Heart left ventricle (tissue), 16 donors: ENCODE measurements at regions not wholly inside any gene's neighbourhood (a gene's known extent, or its start where the extent isn't known, plus 50 kb on each side); places are given as distances from the start of the nearest gene placed in this dataset.

Source experiments
- ATAC-seq, 4 donors: fragments of 200-7000 bp; cut with Tn5 transposase; one replicate each; pipeline ENCODE4 v1.9.1; 2020 to 2022; ENCODE audit warnings: moderate library complexity in 4 of 4, mild to moderate bottlenecking in 3 of 4, moderate number of reproducible peaks in 1 of 4
- DNase-seq, 5 donors: peaks; one replicate each; pipeline ENCODE4 v3.0.0-alpha.2; 2020
- H3K27ac ChIP-seq, 12 donors: fragments of 200-600 bp; sonication (generic) in 4 of 12; one replicate each; pipeline versions ENCODE4 v1.5.0 to v1.8.0; 2016 to 2022; ENCODE audit warnings: mild to moderate bottlenecking in 2 of 12
- H3K27me3 ChIP-seq, 9 donors: fragments of 200-600 bp; sonication (generic) in 2 of 9; one replicate each; pipeline versions ENCODE4 v1.5.1 to v1.8.0; 2016 to 2022; ENCODE audit warnings: mild to moderate bottlenecking in 3 of 9
- H3K36me3 ChIP-seq, 9 donors: fragments of 200-600 bp; sonication (generic) in 2 of 9; one replicate each; pipeline versions ENCODE4 v1.5.0 to v1.8.0; 2018 to 2022; ENCODE audit warnings: mild to moderate bottlenecking in 2 of 9
- H3K4me1 ChIP-seq, 12 donors: fragments of 200-600 bp; sonication (generic) in 4 of 12; one replicate each; pipeline versions ENCODE4 v1.5.0 to v1.8.0; 2016 to 2022; ENCODE audit warnings: mild to moderate bottlenecking in 3 of 12
- H3K4me3 ChIP-seq, 12 donors: fragments of 200-600 bp; sonication (generic) in 4 of 12; one replicate each; pipeline versions ENCODE4 v1.5.0 to v1.8.0; 2017 to 2022; ENCODE audit warnings: mild to moderate bottlenecking in 9 of 12, moderate library complexity in 4 of 12
- H3K9me3 ChIP-seq, 12 donors: fragments of 200-600 bp; sonication (generic) in 4 of 12; one replicate each; pipeline versions ENCODE4 v1.5.0 to v1.8.0; 2016 to 2022; ENCODE audit warnings: mild to moderate bottlenecking in 1 of 12
- CTCF ChIP-seq, 12 donors: fragments of 200-600 bp; sonication (generic) in 4 of 12; IDR thresholded peaks; one replicate each; pipeline versions ENCODE4 v1.5.0 to v1.8.0; 2018 to 2022; ENCODE audit warnings: antibody characterized with exemption in 12 of 12, mild to moderate bottlenecking in 5 of 12
- POLR2A ChIP-seq, 2 donors: fragments of 450-650 bp; IDR thresholded peaks; one replicate each; pipeline ENCODE4 v1.6.1; 2017; ENCODE audit warnings: antibody characterized with exemption in 2 of 2, mild to moderate bottlenecking in 2 of 2, moderate library complexity in 2 of 2
- WGBS, 4 donors: extraction: QIAGEN DNeasy Blood & Tissue Kit in 2 of 4; methylation state at CpG; one replicate each; pipeline versions ENCODE4 v1.1.5 to v1.1.7; 2013 to 2018; 5-methylcytosine and 5-hydroxymethylcytosine counted together
- intact Hi-C, 10 donors: fragments of 100-400 bp; cut with DNase I; formaldehyde crosslinking; loops; one replicate each; pipeline versions ENCODE4 v1.11.1 to v1.14.2; 2022
- donor health status: ischemic (EF 13 %, LVEDD 7.1; RV severe dilation, severe dysfunction).
- donor health status: healthy with polysubstance abuse.
- donor health status: DM: no; HTN: yes; CAD: no.
- donor health status: DM: no; HTN: no; CAD: no.
- donor health status: ischemic (EF 25% LVEDD 6.9; RV normal size, moderate dysfunction).
- donor health status: ischemic (EF 25% LVEDD 5.7; RV mildly dilated, moderate dysfunction).
- donor health status: healthy.
- donor health status: DM: yes; HTN: yes; CAD: no.
- donor health status: ischemic (EF 35%, LVEDD 5.7; RV mildly dilated, moderate dysfunction).
- donor health status: nonischemic (EF 11% LVEDD 7.7; RV severe dilation, severe dysfunction).
- donor health status: DM: yes; HTN: yes; CAD: no.
- donor health status: PGD.
- donor health status: ischemic (EF 29% LVEDD 5.4; RV normal size, mild dysfunction).
- donor health status: nonischemic (EF 23%, LVEDD 6.1; RV moderate dilation, normal function).

GRCh38 chr13:44107357-44108121 is 227.8 kb downstream of the LACC1 start:
- H3K4me1 ChIP-seq, result peaks cover 4 to 74% (median 28%) of the 10 kb centered on the region in 12 donors
- H3K36me3 ChIP-seq, result no peaks in the 10 kb centered on the region
- ATAC-seq (no peak), DNase-seq (no peak)
- intact Hi-C loops, result loop anchor here in 5 of 10 donors (2.0 to 10.0 kb wide), 7 partner anchors 35 to 330 kb away; no protein-coding TSS in a partner anchor
- H3K9me3 ChIP-seq, result peaks cover 0 to under 1% (median 0%) of the 10 kb centered on the region in 12 donors
- H3K27ac ChIP-seq, result peak overlapping the region; percentile 18 to 84 (median 75)
- WGBS, 4 donors, result 68 to 76% (median 75%) methylated on average over 9 to 10 of the region's 10 CpGs
- H3K4me3 ChIP-seq, result no peak overlapping the region
- H3K27me3 ChIP-seq, result no peaks in the 10 kb centered on the region
- no peak for TF ChIP-seq POLR2A (IDR thresholded peaks at IDR 0.05)
- TF ChIP-seq CTCF (IDR thresholded peaks at IDR 0.05), result no peak

- Histone ChIP-seq H3K4me1 (peaks cover 4 to 74% (median 28%) of the 10 kb centered on the region in 12 donors), H3K36me3 (no peaks in the 10 kb centered on the region), H3K27me3 (no peaks in the 10 kb centered on the region), H3K27ac (peak overlapping the region; percentile 18 to 84 (median 75)), H3K4me3 (no peak overlapping the region), H3K9me3 (no peaks in the 10 kb centered on the region)
- WGBS, 4 donors, result 9 to 34% (median 32%) methylated on average over 2 of the region's 2 CpGs
- no peak for TF ChIP-seq POLR2A (IDR thresholded peaks at IDR 0.05)
- no peak for TF ChIP-seq CTCF (IDR thresholded peaks at IDR 0.05)
- ATAC-seq (peak; percentile 76 to 94 (median 84)), DNase-seq (peak in 4 of 5 donors; percentile 25 to 85 (median 50))
- intact Hi-C loops, result loop anchor here in 5 of 10 donors (2.0 to 10.0 kb wide), 7 partner anchors 34 to 329 kb away; no protein-coding TSS in a partner anchor
Measured at GRCh38 chr13:44108331-44108858, 228.7 kb downstream of the LACC1 start.

- no peak for ATAC-seq
- Histone ChIP-seq H3K27me3 (no peaks in the 10 kb centered on the region), H3K4me1 (peaks cover 4 to 60% (median 28%) of the 10 kb centered on the region in 12 donors), H3K36me3 (no peaks in the 10 kb centered on the region), H3K27ac (peak overlapping the region in 3 of 12 donors; percentile 32 to 84 (median 82)), H3K9me3 (no peaks in the 10 kb centered on the region), H3K4me3 (no peak overlapping the region)
- no peak for DNase-seq
- 60 to 64% (median 63%) methylated on average over 6 to 7 of the region's 7 CpGs for WGBS, 4 donors
- TF ChIP-seq POLR2A (IDR thresholded peaks at IDR 0.05) (no peak), CTCF (IDR thresholded peaks at IDR 0.05) (no peak)
- intact Hi-C loops, result no loop called here
Measured at GRCh38 chr13:44110091-44110621, 230.5 kb downstream of the LACC1 start.

- Histone ChIP-seq H3K4me1 (peaks cover 4 to 56% (median 26%) of the 10 kb centered on the region in 12 donors), H3K9me3 (no peaks in the 10 kb centered on the region), H3K4me3 (no peak overlapping the region), H3K27ac (peak overlapping the region in 1 of 12 donors; percentile 4), H3K36me3 (no peaks in the 10 kb centered on the region), H3K27me3 (no peaks in the 10 kb centered on the region)
- intact Hi-C loops, result no loop called here
- 51 to 83% (median 67%) methylated on average over 3 of the region's 3 CpGs for WGBS, 4 donors
- no peak for ATAC-seq
- no peak for DNase-seq
- TF ChIP-seq POLR2A (IDR thresholded peaks at IDR 0.05) (no peak), CTCF (IDR thresholded peaks at IDR 0.05) (no peak)
Measured at GRCh38 chr13:44111701-44112100, 232.0 kb downstream of the LACC1 start.
